ENCODE measurements at regions not wholly inside any gene's neighbourhood (a gene's known extent, or its start where the extent isn't known, plus 50 kb on each side); places are given as distances from the start of the nearest gene placed in this dataset.

GRCh38 chr9:79213417-79214125 lies 358.2 kb upstream of the TLE4 start:
- no peak for DNase-seq (ENCODE audit: low read depth)
- TF ChIP-seq, protein P1, sequence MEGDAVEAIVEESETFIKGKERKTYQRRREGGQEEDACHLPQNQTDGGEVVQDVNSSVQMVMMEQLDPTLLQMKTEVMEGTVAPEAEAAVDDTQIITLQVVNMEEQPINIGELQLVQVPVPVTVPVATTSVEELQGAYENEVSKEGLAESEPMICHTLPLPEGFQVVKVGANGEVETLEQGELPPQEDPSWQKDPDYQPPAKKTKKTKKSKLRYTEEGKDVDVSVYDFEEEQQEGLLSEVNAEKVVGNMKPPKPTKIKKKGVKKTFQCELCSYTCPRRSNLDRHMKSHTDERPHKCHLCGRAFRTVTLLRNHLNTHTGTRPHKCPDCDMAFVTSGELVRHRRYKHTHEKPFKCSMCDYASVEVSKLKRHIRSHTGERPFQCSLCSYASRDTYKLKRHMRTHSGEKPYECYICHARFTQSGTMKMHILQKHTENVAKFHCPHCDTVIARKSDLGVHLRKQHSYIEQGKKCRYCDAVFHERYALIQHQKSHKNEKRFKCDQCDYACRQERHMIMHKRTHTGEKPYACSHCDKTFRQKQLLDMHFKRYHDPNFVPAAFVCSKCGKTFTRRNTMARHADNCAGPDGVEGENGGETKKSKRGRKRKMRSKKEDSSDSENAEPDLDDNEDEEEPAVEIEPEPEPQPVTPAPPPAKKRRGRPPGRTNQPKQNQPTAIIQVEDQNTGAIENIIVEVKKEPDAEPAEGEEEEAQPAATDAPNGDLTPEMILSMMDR (IDR thresholded peaks at IDR 0.05; ENCODE audit: low read depth, low read length, missing control alignments): no peak
- H3K4me3 ChIP-seq (ENCODE audit: low read depth, low read length): no peak overlapping the region

DNA sequence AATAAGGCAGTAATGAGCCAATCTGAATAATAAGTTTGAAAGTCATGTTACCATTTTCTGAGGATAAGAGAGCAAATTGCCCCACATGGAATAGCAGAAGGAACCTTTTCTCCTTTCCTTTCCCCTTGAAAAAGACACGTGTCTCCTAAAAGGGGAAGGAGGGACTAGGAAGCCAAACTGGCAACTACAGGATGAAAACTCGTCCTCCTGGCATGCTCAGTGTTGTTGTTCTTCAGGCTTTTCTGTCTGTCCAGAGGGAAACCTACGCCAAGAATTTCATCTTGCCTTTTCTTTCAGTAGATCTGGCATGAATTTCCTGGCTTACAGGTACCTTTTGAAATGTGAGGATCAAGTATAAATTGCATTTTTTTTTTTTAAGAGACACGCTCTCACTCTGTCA lies 355.9 kb upstream of the TLE4 start:
- no peak for DNase-seq (ENCODE audit: low read depth)
- no peak overlapping the region for H3K4me3 ChIP-seq (ENCODE audit: low read depth, low read length)
- TF ChIP-seq, protein P1 (IDR thresholded peaks at IDR 0.05; ENCODE audit: low read depth, low read length, missing control alignments): no peak

GRCh38 chr9:79220251-79220650 lies 351.5 kb upstream of the TLE4 start:
- DNase-seq (ENCODE audit: low read depth): no peak
- TF ChIP-seq, protein P1 (IDR thresholded peaks at IDR 0.05; ENCODE audit: low read depth, low read length, missing control alignments): no peak
- no peak overlapping the region for H3K4me3 ChIP-seq (ENCODE audit: low read depth, low read length)

- TF ChIP-seq, protein P1 (IDR thresholded peaks at IDR 0.05; ENCODE audit: low read depth, low read length, missing control alignments): no peak
- no peak for DNase-seq (ENCODE audit: low read depth)
- H3K4me3 ChIP-seq (ENCODE audit: low read depth, low read length): no peak overlapping the region
Observed at GRCh38 chr9:79220666-79221065, 351.1 kb upstream of the TLE4 start.

GRCh38 chr9:79221084-79221483 lies 350.7 kb upstream of the TLE4 start:
- DNase-seq (ENCODE audit: low read depth): no peak
- TF ChIP-seq, protein P1 (IDR thresholded peaks at IDR 0.05; ENCODE audit: low read depth, low read length, missing control alignments): no peak
- no peak overlapping the region for H3K4me3 ChIP-seq (ENCODE audit: low read depth, low read length)

DNA sequence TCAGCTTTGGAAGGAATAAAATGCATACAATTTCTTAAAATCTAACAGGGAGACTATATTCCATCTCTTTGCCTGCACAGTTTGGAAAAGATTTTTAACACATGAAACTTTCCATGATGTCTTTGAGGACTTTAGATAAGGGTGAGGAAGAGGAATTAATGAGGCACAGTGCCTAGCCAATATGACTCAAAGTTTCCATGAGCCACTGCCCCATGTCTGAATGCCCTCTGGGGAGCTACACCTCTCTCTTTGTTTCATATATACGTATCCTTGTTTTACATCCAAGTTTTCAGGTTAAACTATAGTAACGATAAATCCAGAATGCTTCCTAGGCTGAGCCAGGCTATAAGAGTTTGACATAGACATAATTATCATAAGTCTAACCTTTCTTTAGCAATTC lies 349.3 kb upstream of the TLE4 start:
- TF ChIP-seq, protein P1 (IDR thresholded peaks at IDR 0.05; ENCODE audit: low read depth, low read length, missing control alignments): no peak

More for the DNA sequence above, 349.3 kb upstream of the TLE4 start:
- H3K4me3 ChIP-seq (ENCODE audit: low read depth, low read length): no peak overlapping the region
- DNase-seq (ENCODE audit: low read depth): no peak
